Embryonic facial prominence (tissue), 1 donor: ENCODE measurements at regions not wholly inside any gene's neighbourhood (a gene's known extent, or its start where the extent isn't known, plus 50 kb on each side); places are given as distances from the start of the nearest gene placed in this dataset.
"Not testable (repeated sequence)": the region's sequence is repeated elsewhere in the genome, so short reads cannot be mapped to it uniquely, and the experiment has no call there.

ENCODE experiments used
- DNase-seq: peaks from one replicate; pipeline ENCODE4 v3.0.0-alpha.2; 2016; ENCODE audit errors: extremely low spot score

DNA sequence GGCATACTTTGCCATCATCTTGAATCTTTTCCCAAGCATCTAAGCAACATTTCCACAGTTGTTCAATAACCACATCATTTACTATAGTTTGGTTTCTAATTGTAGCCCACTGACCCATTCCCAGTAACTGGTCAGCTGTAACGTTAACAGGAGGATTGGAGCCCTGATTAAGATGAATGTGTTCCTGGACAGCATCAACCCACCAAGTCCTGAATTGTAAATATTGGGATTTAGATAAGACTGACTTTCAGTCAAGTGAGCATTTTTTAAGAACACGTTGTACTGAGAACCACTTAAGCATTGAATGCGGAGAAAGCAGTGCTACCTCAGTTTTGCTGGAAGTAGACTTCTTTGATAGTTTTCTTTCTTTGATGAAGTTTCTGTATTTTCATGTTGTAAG lies 53.3 kb upstream of the ARL4D start:
- DNase-seq, result not testable (repeated sequence)

GRCh38 chr17:43344685-43345084 lies 54.1 kb upstream of the ARL4D start:
- no peak for DNase-seq

- DNase-seq, result no peak
These were observed 56.3 kb upstream of the ARL4D start for GRCh38 chr17:43342589-43342890.

DNA sequence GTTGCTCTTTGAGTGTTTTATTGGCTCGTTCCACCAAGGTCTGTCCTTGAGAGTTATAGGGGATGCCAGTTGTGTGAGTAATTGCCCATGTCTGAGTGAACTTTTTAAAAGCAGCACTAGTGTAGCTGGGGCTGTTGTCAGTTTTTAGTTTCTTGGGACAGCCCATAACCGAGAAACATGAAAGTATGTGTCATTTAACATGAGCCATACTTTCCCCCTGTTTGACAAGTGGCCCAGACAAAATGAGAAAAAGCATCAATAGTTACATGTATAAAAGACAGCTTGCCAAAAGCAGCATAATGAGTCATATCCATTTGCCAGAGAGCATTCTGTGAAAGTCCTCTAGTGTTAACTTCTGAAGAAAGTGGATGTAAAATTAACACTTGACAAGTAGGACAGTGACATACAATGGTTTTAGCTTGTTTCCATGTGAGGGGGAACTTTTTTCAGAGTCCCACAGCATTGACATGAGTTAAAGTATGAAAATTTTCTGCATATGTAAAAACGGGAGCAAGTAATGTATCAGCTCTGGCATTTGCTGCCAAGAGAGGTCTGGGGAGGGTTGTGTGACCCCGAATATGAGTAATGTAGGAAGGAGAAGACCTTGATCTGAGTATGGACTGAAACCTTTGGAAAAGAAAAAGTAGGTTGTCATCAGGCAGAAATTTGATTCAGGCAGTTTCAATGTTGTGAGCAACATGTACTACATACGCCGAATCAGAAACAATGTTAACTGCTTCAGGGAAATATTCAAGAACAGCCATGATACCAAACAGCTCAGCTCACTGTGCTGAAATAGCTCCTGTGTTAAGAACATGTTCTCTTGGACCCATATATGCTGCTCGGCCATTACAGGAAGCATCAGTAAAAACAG lies 56.8 kb upstream of the ARL4D start:
- DNase-seq, result no peak

- DNase-seq, result no peak
These were observed 59.8 kb upstream of the ARL4D start for GRCh38 chr17:43338886-43339516.

- no peak for DNase-seq
These were observed 60.9 kb upstream of the ARL4D start for GRCh38 chr17:43337684-43338428.

GRCh38 chr17:43334738-43335402 lies 63.9 kb upstream of the ARL4D start:
- no peak for DNase-seq

GRCh38 chr17:43333433-43333943 lies 65.3 kb upstream of the ARL4D start:
- DNase-seq, result no peak

- no peak for DNase-seq
These were observed 66.6 kb upstream of the ARL4D start for GRCh38 chr17:43332230-43332629.

DNA sequence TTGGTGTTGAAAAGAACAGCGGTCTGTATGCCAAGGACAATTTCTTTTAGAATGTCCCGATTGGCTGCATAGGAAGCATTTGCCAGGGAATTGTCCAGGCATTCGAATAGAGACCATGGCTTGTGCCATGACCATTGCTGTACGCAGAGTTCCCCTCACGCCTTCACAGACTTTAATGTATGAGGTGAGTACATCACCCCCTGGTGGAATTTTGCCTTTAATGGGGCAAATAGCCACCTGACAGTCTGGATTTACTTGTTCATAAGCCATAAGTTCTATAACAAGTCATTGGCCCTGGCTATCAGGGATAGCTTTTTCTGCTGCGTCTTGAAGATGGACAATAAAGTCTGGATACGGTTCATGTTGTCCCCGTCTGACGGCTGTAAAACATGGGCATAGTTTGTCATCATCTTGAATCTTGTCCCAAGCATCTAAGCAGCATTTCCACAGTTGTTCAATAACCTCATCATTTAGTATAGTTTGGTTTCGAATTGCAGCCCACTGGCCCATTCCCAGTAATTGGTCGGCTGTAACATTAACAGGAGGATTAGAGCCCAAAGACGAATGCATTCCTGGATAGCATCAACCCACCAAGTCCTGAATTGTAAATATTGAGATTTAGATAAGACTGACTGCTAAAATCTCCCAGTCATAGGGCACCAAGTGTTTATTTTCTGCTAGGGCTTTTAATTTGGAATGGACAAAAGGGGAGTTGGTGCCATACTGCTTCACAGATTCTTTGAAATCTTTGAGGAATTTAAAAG lies 67.7 kb upstream of the ARL4D start:
- no peak for DNase-seq

- no peak for DNase-seq
These were observed 69.6 kb upstream of the ARL4D start for GRCh38 chr17:43329183-43329582.

DNA sequence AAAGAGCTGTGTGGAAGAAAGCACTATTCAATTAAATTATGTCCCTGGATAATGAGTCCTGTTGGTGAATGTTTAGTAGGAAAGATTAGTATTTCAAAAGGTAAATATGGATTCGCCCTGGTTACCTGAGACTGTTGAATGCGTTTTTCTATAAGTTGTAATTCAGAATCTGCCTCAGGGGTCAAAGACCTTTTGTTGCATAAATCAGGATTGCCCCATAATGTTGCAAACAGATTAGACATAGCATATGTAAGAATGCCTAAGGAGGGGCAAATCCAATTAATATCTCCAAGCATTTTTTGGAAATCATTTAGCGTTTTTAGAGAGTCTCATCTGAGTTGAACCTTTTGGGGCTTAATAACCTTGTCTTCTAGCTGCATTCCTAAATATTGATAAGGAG lies 70.1 kb upstream of the ARL4D start:
- DNase-seq, result no peak

DNA sequence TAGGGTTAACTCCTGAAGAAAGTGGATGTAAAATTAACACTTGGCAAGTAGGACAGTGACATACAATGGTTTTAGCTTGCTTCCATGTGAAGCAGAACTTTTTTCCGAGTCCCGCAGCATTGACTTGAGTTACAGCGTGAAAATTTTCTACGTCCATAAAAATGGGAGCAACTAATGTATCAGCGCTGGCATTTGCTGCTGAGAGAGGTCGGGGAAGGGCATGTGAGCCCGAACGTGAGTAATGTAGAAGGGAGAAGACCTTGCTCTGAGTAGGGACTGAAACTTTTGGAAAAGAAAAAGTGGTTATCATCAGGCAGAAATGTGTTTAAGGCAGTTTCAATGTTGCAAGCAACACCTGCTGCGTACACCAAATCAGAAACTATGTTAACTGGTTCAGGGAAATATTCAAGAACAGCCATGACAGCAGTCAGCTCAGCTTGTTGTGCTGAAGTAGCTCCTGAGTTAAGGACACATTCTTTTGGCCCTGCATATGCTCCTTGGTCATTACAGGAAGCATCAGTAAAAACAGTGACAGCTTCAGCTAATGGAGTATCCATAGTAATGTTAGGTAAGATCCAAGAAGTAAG lies 70.9 kb upstream of the ARL4D start:
- no peak for DNase-seq

- DNase-seq, result no peak
These were observed 71.4 kb upstream of the ARL4D start for GRCh38 chr17:43327421-43327820.

- DNase-seq, result no peak
These were observed 72.1 kb upstream of the ARL4D start for GRCh38 chr17:43326490-43327275.

DNA sequence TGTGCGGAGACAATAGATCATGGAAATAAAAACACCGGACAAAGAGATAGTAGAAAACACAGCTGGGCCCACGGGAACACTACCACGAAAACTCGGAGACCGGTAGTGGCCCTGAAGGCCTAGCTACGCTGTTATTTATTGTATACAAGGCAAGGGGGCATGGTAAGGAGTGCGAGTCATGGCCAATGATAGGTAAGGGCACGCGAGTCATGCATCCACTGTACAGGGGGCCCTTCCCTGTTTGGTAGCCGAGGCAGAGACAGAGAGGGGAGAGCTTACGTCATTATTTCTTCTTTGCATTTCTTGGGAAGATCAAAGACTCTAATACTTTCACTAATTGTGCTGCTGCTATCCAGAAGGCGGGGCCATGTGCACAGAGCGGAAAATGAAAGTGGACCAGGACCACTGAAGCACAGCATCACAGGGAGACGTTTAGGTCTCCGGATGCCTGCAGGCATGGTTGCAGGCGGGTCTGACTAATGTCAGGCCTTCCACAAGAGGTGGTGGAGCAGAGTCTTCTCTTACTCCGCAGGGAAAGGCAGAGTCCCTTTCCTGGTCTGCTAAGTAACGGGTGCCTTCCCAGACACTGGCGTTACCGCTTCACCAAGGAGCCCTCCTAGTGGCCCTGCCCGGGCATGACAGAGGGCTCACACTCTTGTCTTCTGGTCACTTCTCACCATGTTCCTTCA lies 74.4 kb upstream of the ARL4D start:
- no peak for DNase-seq

DNA sequence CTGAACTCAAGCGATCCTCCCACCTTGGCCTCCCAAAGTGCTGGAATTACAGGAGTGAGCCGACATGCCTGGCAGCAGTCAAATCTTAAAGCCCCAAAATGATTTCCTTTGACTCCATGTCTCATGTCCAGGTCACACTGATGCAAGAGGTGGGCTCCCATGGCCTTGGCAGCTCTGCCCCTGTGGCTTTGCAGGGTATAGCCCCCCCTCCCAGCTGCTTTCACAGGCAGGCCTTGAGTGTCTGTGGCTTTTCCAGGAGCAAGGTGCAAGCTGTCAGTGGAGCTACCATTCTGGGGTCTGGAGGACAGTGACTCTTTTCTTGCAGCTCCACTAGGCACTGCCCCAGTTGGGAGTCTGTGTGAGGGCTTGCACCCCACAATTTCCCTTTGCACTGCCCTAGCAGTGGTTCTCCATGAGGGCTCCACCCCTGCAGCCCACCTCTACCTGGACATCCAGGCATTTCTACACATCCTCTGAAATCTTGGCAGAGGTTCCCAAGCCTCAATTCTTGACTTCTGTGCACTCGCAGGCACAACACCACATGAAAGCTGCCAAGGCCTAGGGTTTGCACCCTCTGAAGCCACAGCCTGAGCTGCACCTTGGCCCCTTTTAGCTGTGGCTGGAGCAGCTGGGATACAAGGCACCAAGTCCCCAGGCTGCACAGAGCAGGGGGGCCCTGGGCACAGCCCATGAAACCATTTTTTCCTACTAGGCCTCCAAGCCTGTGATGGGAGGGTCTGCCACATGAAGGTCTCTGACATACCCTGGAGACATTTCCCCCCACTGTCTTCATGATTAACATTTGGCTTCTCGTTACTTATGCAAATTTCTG lies 79.3 kb upstream of the ARL4D start:
- no peak for DNase-seq

DNA sequence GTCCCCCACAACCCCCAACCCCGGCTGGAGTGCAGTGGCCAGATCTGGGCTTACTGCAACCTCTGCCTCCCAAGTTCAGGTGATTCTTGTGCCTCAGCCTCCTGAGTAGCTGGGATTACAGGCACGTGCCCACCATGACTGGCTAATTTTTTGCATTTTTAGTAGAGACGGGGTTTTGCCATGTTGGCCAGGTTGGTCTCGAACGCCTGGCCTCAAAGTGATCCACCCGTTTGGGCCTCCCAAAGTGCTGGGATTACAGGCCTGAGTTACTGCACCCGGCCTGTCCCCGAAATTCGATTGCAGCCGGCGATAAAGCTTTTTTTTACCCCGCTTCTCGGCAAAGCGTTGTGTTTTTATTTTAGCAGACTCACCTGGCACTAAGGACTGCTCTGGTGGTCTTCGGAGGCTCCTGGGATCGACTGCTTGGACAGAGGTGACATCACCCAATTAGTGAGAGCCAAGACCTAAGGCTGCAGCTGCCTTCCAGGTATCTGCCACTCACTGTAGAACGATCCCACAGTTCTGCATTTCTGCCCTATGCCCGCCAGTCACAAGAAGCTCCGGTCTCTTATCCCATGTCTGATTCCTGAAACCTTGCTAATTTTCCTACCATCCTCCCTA lies 82.2 kb upstream of the ARL4D start:
- DNase-seq, result no peak
